Peyer's patch (tissue), 4 donors: ENCODE measurements at regions not wholly inside any gene's neighbourhood (a gene's known extent, or its start where the extent isn't known, plus 50 kb on each side); places are given as distances from the start of the nearest gene placed in this dataset.

Experiments used
- DNase-seq, 3 donors: peaks; one replicate each; pipeline ENCODE4 v3.0.0-alpha.2; 2017 to 2019
- H3K27ac ChIP-seq, 4 donors: fragments of 200-600 bp; sonication (generic); one replicate each; pipeline ENCODE4 v1.5.1; 2016 to 2019
- H3K27me3 ChIP-seq, 2 donors: fragments of 200-600 bp; sonication (generic); one replicate each; pipeline ENCODE4 v1.5.1; 2019
- H3K36me3 ChIP-seq, 3 donors: fragments of 200-600 bp; sonication (generic); one replicate each; pipeline ENCODE4 v1.5.1; 2016 to 2019
- H3K4me1 ChIP-seq, 4 donors: fragments of 200-600 bp; sonication (generic); one replicate each; pipeline ENCODE4 v1.5.1; 2016 to 2019
- H3K4me3 ChIP-seq, 4 donors: fragments of 200-600 bp; sonication (generic); 1 replicate in 3 of 4; 2 replicates in 1 of 4; pipeline ENCODE4 v1.5.1; 2016 to 2019; ENCODE audit warnings: mild to moderate bottlenecking in 1 of 4
- H3K9me3 ChIP-seq, 4 donors: fragments of 200-600 bp; sonication (generic); one replicate each; pipeline ENCODE4 v1.5.1; 2016 to 2019; ENCODE audit warnings: mild to moderate bottlenecking in 1 of 4
- CTCF ChIP-seq, 6 experiments: fragments of 450-650 bp in 4 of 6; fragments of 200-600 bp in 2 of 6; sonication (generic) in 1 of 6; IDR thresholded peaks; one replicate each; pipeline ENCODE4 v1.5.1; 2017 to 2019; ENCODE audit warnings: antibody characterized with exemption in 6 of 6, mild to moderate bottlenecking in 3 of 6, moderate library complexity in 1 of 6
- POLR2A ChIP-seq, 2 donors: fragments of 450-650 bp; IDR thresholded peaks; one replicate each; pipeline ENCODE4 v1.5.1; 2017; ENCODE audit warnings: antibody characterized with exemption in 2 of 2, mild to moderate bottlenecking in 2 of 2, moderate library complexity in 2 of 2

DNA sequence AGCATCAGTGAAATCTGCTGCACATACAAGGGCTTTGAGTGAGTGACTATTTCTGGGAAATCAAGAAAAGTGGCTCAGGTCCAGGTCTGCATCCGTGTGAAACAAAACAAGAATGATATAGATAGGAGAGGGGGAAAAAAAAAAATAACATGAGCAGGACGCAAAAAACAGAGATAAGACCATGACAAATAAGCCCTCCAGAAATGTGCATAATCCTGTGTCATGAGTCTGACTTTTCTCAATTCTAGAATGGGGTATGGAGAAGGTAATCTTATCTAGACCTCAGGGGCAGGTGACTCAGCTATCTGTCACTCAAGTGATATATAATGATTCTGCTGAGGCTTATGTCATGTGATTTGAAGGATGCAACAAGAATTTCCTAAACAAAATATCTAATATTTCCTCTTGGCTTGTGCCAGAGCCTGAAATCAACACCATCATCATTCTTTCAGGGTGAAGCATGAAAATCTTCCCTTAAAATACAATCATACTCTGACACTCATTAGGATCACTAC lies 250.0 kb downstream of the PHLDA1 start:
- no peak overlapping the region for H3K4me3 ChIP-seq
- H3K27me3 ChIP-seq: no peaks in the 10 kb centered on the region
- H3K36me3 ChIP-seq: no peaks in the 10 kb centered on the region
- TF ChIP-seq POLR2A (IDR thresholded peaks at IDR 0.05): no peak
- no peak for TF ChIP-seq CTCF (IDR thresholded peaks at IDR 0.05)
- no peaks in the 10 kb centered on the region for H3K4me1 ChIP-seq
- H3K27ac ChIP-seq: no peak overlapping the region
- DNase-seq: no peak
- H3K9me3 ChIP-seq: no peaks in the 10 kb centered on the region

DNA sequence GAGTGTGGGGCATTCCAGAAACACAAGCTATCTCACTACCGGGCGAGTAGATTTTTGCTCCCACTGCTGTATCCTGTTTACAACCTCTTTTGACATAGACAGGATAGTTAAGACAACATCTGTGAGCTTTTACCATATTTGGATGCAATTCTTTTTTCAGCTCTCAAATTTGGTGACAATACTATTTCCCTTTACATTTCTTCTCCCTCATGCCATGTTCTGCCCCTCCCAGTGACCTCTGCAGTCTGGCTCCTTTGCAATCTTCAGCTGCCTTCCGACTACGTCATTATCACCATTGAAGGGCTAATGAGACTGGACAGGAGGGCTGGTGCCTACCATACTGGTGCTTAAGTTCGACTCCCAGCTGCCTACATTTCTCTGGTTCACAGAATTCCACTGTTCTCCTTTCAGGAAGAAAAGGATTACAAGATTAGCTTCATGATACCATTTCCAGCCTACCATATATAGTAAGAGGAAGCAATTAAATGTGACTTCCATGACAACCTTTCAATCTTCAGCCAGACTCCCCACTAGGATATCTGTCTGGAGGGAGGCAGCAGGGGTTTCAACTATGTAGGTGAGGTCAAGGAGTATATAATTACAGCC lies 251.6 kb downstream of the PHLDA1 start:
- no peaks in the 10 kb centered on the region for H3K4me1 ChIP-seq
- no peak overlapping the region for H3K4me3 ChIP-seq
- no peak for TF ChIP-seq POLR2A (IDR thresholded peaks at IDR 0.05)
- TF ChIP-seq CTCF (IDR thresholded peaks at IDR 0.05): no peak
- H3K36me3 ChIP-seq: no peaks in the 10 kb centered on the region
- no peaks in the 10 kb centered on the region for H3K9me3 ChIP-seq
- H3K27ac ChIP-seq: no peak overlapping the region
- DNase-seq: no peak
- H3K27me3 ChIP-seq: no peaks in the 10 kb centered on the region

- no peaks in the 10 kb centered on the region for H3K27me3 ChIP-seq
- H3K4me1 ChIP-seq: no peaks in the 10 kb centered on the region
- TF ChIP-seq POLR2A (IDR thresholded peaks at IDR 0.05): no peak
- no peak for TF ChIP-seq CTCF (IDR thresholded peaks at IDR 0.05)
- no peaks in the 10 kb centered on the region for H3K9me3 ChIP-seq
- H3K4me3 ChIP-seq: no peak overlapping the region
- H3K36me3 ChIP-seq: no peaks in the 10 kb centered on the region
- H3K27ac ChIP-seq: no peak overlapping the region
- DNase-seq: no peak
Measured at GRCh38 chr12:75774261-75775052, 257.1 kb downstream of the PHLDA1 start.

GRCh38 chr12:75773377-75773776 lies 258.2 kb downstream of the PHLDA1 start:
- H3K4me1 ChIP-seq: no peaks in the 10 kb centered on the region
- TF ChIP-seq CTCF (IDR thresholded peaks at IDR 0.05): no peak
- no peak for TF ChIP-seq POLR2A (IDR thresholded peaks at IDR 0.05)
- no peak overlapping the region for H3K4me3 ChIP-seq
- H3K27ac ChIP-seq: no peak overlapping the region
- H3K27me3 ChIP-seq: no peaks in the 10 kb centered on the region
- H3K36me3 ChIP-seq: no peaks in the 10 kb centered on the region
- H3K9me3 ChIP-seq: no peaks in the 10 kb centered on the region
- no peak for DNase-seq

DNA sequence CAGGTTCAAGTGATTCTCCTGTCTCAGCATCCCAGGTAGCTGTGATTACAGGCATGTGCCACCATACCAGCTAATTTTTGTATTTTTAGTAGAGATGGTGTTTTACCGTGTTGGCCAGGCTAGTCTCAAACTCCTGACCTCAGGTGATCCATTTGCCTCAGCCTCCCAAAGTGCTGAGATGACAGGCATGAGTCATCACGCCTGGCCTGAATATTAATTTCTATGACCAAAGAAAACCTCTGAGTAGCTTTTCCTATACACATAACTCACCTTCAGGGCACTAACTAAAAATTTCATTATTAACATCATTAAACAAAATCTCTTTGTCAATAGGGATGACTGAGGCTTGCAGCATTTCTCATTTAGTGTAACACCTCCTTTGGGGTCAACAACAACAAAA lies 259.6 kb upstream of the KRR1 start:
- no peak for DNase-seq
- no peak overlapping the region for H3K4me3 ChIP-seq
- no peak overlapping the region for H3K27ac ChIP-seq
- no peaks in the 10 kb centered on the region for H3K36me3 ChIP-seq
- no peaks in the 10 kb centered on the region for H3K9me3 ChIP-seq
- no peaks in the 10 kb centered on the region for H3K27me3 ChIP-seq
- no peaks in the 10 kb centered on the region for H3K4me1 ChIP-seq
- TF ChIP-seq CTCF (IDR thresholded peaks at IDR 0.05): no peak
- TF ChIP-seq POLR2A (IDR thresholded peaks at IDR 0.05): no peak
